IPS-NIHi7 (cell line): ENCODE measurements at regions not wholly inside any gene's neighbourhood (a gene's known extent, or its start where the extent isn't known, plus 50 kb on each side); places are given as distances from the start of the nearest gene placed in this dataset.

ENCODE experiments used
- DNase-seq: peaks from one replicate; pipeline ENCODE4 v3.0.0; 2012; ENCODE audit warnings: mixed read lengths; ENCODE audit errors: extremely low spot score

- DNase-seq = no peak
Measured at GRCh38 chr18:29549759-29550158, 1372.8 kb upstream of the CDH2 start.

GRCh38 chr18:29547626-29548025 is 1370.7 kb upstream of the CDH2 start:
- no peak for DNase-seq

- DNase-seq = no peak
Measured at GRCh38 chr18:29540548-29540947, 1363.6 kb upstream of the CDH2 start.

- DNase-seq = no peak
Measured at GRCh38 chr18:29531746-29532145, 1354.8 kb upstream of the CDH2 start.

- no peak for DNase-seq
Measured at GRCh38 chr18:29523371-29523770, 1346.4 kb upstream of the CDH2 start.

- DNase-seq = no peak
Measured at GRCh38 chr18:29512761-29513160, 1335.8 kb upstream of the CDH2 start.

GRCh38 chr18:29512203-29512602 is 1335.3 kb upstream of the CDH2 start:
- no peak for DNase-seq

- no peak for DNase-seq
Measured at GRCh38 chr18:29501952-29502351, 1325.0 kb upstream of the CDH2 start.

GRCh38 chr18:29496152-29496680 is 1319.3 kb upstream of the CDH2 start:
- DNase-seq = no peak

- DNase-seq = no peak
Measured at GRCh38 chr18:29494371-29494770, 1317.4 kb upstream of the CDH2 start.

- DNase-seq = no peak
Measured at GRCh38 chr18:29491907-29492306, 1315.0 kb upstream of the CDH2 start.

GRCh38 chr18:29488617-29489016 is 1311.7 kb upstream of the CDH2 start:
- no peak for DNase-seq

GRCh38 chr18:29465526-29465925 is 1288.6 kb upstream of the CDH2 start:
- DNase-seq = no peak

GRCh38 chr18:29459972-29460371 is 1283.0 kb upstream of the CDH2 start:
- no peak for DNase-seq

GRCh38 chr18:29457316-29457889 is 1280.5 kb upstream of the CDH2 start:
- no peak for DNase-seq

GRCh38 chr18:29449424-29449823 is 1272.5 kb upstream of the CDH2 start:
- no peak for DNase-seq

GRCh38 chr18:29439398-29439797 is 1262.5 kb upstream of the CDH2 start:
- DNase-seq = peak; percentile 26

- DNase-seq = no peak
Measured at GRCh38 chr18:29436459-29436858, 1259.5 kb upstream of the CDH2 start.

- no peak for DNase-seq
Measured at GRCh38 chr18:29434650-29435049, 1257.7 kb upstream of the CDH2 start.

GRCh38 chr18:29430416-29430815 is 1253.5 kb upstream of the CDH2 start:
- no peak for DNase-seq

GRCh38 chr18:29418136-29418535 is 1241.2 kb upstream of the CDH2 start:
- no peak for DNase-seq

GRCh38 chr18:29406996-29407395 is 1230.1 kb upstream of the CDH2 start:
- no peak for DNase-seq

GRCh38 chr18:29397536-29397935 is 1220.6 kb upstream of the CDH2 start:
- no peak for DNase-seq
